ENCODE measurements at regions not wholly inside any gene's neighbourhood (a gene's known extent, or its start where the extent isn't known, plus 50 kb on each side); places are given as distances from the start of the nearest gene placed in this dataset.

- Histone ChIP-seq H3K9me3 (replicated peaks; ENCODE audit: control insufficient read depth, insufficient read depth, low read length) (no peaks in the 10 kb centered on the region), H3K9me1 (replicated peaks; ENCODE audit: control insufficient read depth, extremely low read depth, insufficient read depth, low read length) (no peaks in the 10 kb centered on the region), H3K4me3 (replicated peaks in 1 of 3; ENCODE audit: insufficient read depth in 1 of 3, low read depth in 1 of 3, low read length in 3 of 3) (no peak overlapping the region), H3K27me3 (ENCODE audit: control insufficient read depth in 2 of 2, insufficient read depth in 2 of 2, low read length in 2 of 2) (peaks cover 0 to 2% of the 10 kb centered on the region in 2 experiments), H3K9ac (replicated peaks; ENCODE audit: extremely low read depth, insufficient read depth, low read length) (no peak overlapping the region), H3K79me2 (ENCODE audit: control insufficient read depth, insufficient read depth, low read length) (no peaks in the 10 kb centered on the region), H3K36me3 (ENCODE audit: control insufficient read depth in 2 of 2, extremely low read depth in 1 of 2, insufficient read depth in 2 of 2, low read length in 2 of 2) (no peaks in the 10 kb centered on the region), H3K4me1 (ENCODE audit: control insufficient read depth, extremely low read depth, insufficient read depth, low read length) (no peaks in the 10 kb centered on the region), H3K27ac (ENCODE audit: insufficient read depth, low read depth, low read length) (no peak overlapping the region), H4K20me1 (replicated peaks; ENCODE audit: control insufficient read depth, extremely low read depth, insufficient read depth, low read length) (no peaks in the 10 kb centered on the region), H2AFZ (ENCODE audit: low read depth, low read length) (no peak overlapping the region), H3K4me2 (ENCODE audit: insufficient read depth, low read length) (no peak overlapping the region)
- ChIA-PET CTCF (interaction anchor here (1.0 kb wide), 1 partner anchor 12 kb away, joined by 4 read pairs; no protein-coding TSS in a partner anchor), POLR2A (no interaction called here)
- dilution Hi-C loops (cut with MboI; ENCODE audit: extremely low pct_ligation_motif_present, low sequenced_read_pairs) (no loop called here), intact Hi-C loops (cut with micrococcal nuclease) (no loop called here)
- no peak for DNase-seq (ENCODE audit: low read depth, low spot score)
- no peak for FAIRE-seq
- TF ChIP-seq MAX (IDR thresholded peaks at IDR 0.05; ENCODE audit: insufficient read depth, insufficient read length): no peak
- TF ChIP-seq POLR2A (IDR thresholded peaks at IDR 0.05; ENCODE audit: low read depth, low read length): no peak
- TF ChIP-seq POLR2AphosphoS5 (IDR thresholded peaks at IDR 0.05; ENCODE audit: insufficient read depth, low read depth, low read length): no peak
- TF ChIP-seq EZH2 (IDR thresholded peaks at IDR 0.05; ENCODE audit: borderline replicate concordance, low read depth, low read length, severe bottlenecking): no peak
- TF ChIP-seq MYC (IDR thresholded peaks at IDR 0.05; ENCODE audit: low read depth, low read length): no peak
- no peak for TF ChIP-seq CTCF (IDR thresholded peaks at IDR 0.05; ENCODE audit: extremely low read depth in 1 of 2, insufficient read depth in 1 of 2, low read depth in 1 of 2, low read length in 2 of 2)
- no peak for TF ChIP-seq FOS (IDR thresholded peaks at IDR 0.05; ENCODE audit: borderline replicate concordance, insufficient read depth, low read length)
- TF ChIP-seq GATA2 (IDR thresholded peaks at IDR 0.05; ENCODE audit: insufficient read depth, insufficient read length, low read depth, low read length): no peak
- TF ChIP-seq JUN (IDR thresholded peaks at IDR 0.05; ENCODE audit: borderline replicate concordance, insufficient read depth, insufficient read length, low read depth): no peak
- no TSS peak for BruUV-seq (replicated peaks)
These were observed 74.7 kb upstream of the IGFBP5 start for GRCh38 chr2:216770050-216770449.
